WTC11 (cell line): ENCODE measurements at regions not wholly inside any gene's neighbourhood (a gene's known extent, or its start where the extent isn't known, plus 50 kb on each side); places are given as distances from the start of the nearest gene placed in this dataset.

Experiments used
- ATAC-seq: fragments of 200-7000 bp; cut with Tn5 transposase; 2 replicates; pipeline ENCODE4 v1.10.0; 2021; ENCODE audit warnings: mild to moderate bottlenecking, moderate library complexity
- CTCF ChIA-PET: fragments of 300-600 bp; sonication (Branson Sonifier 250); formaldehyde crosslinking; loops from one replicate; lab custom pipeline; 2021; ENCODE audit warnings: antibody characterized with exemption; lab: Charles Lee
- POLR2A ChIA-PET: fragments of 350-600 bp; sonication (Branson Sonifier 250); formaldehyde crosslinking; loops from one replicate; lab custom pipeline; 2021; ENCODE audit warnings: antibody characterized with exemption; lab: Charles Lee
- DNase-seq: peaks from one replicate; pipeline ENCODE4 v3.0.0; 2021; ENCODE audit warnings: low spot score
- H3K27ac Mint-ChIP-seq: 2 replicates; pipeline ENCODE4 v1.8.0; 2021; ENCODE audit warnings: mixed read lengths
- H3K27me3 Mint-ChIP-seq: 2 replicates; pipeline ENCODE4 v1.8.0; 2021; ENCODE audit warnings: low read depth, mild to moderate bottlenecking, moderate library complexity, mixed read lengths
- H3K36me3 Mint-ChIP-seq: 2 replicates; pipeline ENCODE4 v1.8.0; 2021; ENCODE audit warnings: mixed read lengths
- H3K4me1 Mint-ChIP-seq: 2 replicates; pipeline ENCODE4 v1.8.0; 2022; ENCODE audit warnings: mixed read lengths
- H3K4me3 Mint-ChIP-seq: 2 replicates; pipeline ENCODE4 v1.8.0; 2021; ENCODE audit warnings: mild to moderate bottlenecking, moderate library complexity, mixed read lengths
- H3K9me3 Mint-ChIP-seq: 2 replicates; pipeline ENCODE4 v1.8.0; 2021; ENCODE audit warnings: mixed read lengths
- ARID4B ChIP-seq: sonication (generic); formaldehyde crosslinking; IDR thresholded peaks from 2 replicates; pipeline ENCODE4 v1.8.0; 2023; ENCODE audit warnings: missing genetic modification reagents, mild to moderate bottlenecking, borderline replicate concordance
- ATF1 ChIP-seq: sonication (generic); formaldehyde crosslinking; IDR thresholded peaks from 2 replicates; pipeline ENCODE4 v1.8.1; 2023; ENCODE audit warnings: mild to moderate bottlenecking, moderate library complexity, missing genetic modification reagents
- ELF4 ChIP-seq: sonication (generic); formaldehyde crosslinking; IDR thresholded peaks from 2 replicates; pipeline ENCODE4 v1.8.1; 2022; ENCODE audit warnings: low read depth, mild to moderate bottlenecking, moderate library complexity, missing genetic modification reagents
- EMX1 ChIP-seq: fragments of 250-450 bp; sonication (Bioruptor Pico); IDR thresholded peaks from 2 replicates; pipeline ENCODE4 v1.8.0; 2021; ENCODE audit warnings: mild to moderate bottlenecking
- NR3C1 ChIP-seq: sonication (generic); formaldehyde crosslinking; conservative IDR thresholded peaks from 2 replicates; pipeline ENCODE4 v1.8.1; 2023; ENCODE audit warnings: low read depth, mild to moderate bottlenecking, missing genetic modification reagents
- PREB ChIP-seq: sonication (generic); formaldehyde crosslinking; IDR thresholded peaks from 2 replicates; pipeline ENCODE4 v1.8.1; 2022; ENCODE audit warnings: mild to moderate bottlenecking, missing genetic modification reagents, moderate library complexity, borderline replicate concordance
- PRRX2 ChIP-seq: fragments of 250-450 bp; sonication (Bioruptor Pico); IDR thresholded peaks from 2 replicates; pipeline ENCODE4 v1.8.0; 2021; ENCODE audit warnings: mild to moderate bottlenecking
- TP53 ChIP-seq: sonication (generic); formaldehyde crosslinking; IDR thresholded peaks from 2 replicates; pipeline ENCODE4 v1.8.1; 2023; ENCODE audit warnings: mild to moderate bottlenecking, missing genetic modification reagents
- ZNF281 ChIP-seq: sonication (generic); formaldehyde crosslinking; IDR thresholded peaks from 2 replicates; pipeline ENCODE4 v1.8.0; 2023; ENCODE audit warnings: mild to moderate bottlenecking, missing genetic modification reagents
- TF ChIP-seq, protein P1 (sequence below): fragments of 250-450 bp; sonication (Bioruptor Pico); IDR thresholded peaks from 2 replicates; pipeline ENCODE4 v1.9.0; 2021; ENCODE audit warnings: mild to moderate bottlenecking
- TF ChIP-seq, protein P2 (sequence below): fragments of 250-450 bp; sonication (Bioruptor Pico); IDR thresholded peaks from 2 replicates; pipeline ENCODE4 v1.9.0; 2021; ENCODE audit warnings: mild to moderate bottlenecking

DNA sequence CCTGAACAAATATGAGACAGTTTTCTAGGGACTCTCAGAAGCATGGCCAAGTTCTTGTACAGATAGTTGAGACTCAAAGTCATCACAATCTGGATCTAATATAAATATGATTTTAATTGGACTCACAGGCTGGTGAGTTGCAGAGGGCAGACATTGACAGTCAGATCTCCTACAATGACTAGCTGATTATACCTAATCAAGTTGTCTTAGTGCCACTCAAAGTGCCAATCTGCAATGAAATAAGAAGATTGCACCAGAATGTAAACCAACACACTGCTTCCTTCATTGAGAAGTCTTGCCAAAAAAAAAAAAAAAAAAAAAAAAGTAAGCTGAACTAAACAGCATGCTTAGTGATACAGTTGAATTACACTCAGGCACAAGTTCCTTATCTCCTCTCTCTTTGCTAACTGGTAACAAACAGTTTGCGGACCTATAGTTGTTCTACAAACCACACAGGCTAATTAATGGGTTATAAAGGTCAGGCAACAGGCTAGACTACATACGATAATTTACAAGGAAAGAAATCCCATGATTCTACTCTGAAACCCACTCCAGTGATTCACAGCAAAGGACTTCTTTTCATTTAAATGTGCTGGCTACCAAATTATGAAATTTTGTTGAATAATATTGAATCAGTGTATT, 107.3 kb upstream of the NIPBL start (continued):
- no peak for TF ChIP-seq ZNF281 (CRISPR knock-in tag)
- TF ChIP-seq TP53 (CRISPR knock-in tag): no peak
- TF ChIP-seq NR3C1 (CRISPR knock-in tag): no peak
- TF ChIP-seq, protein P1, sequence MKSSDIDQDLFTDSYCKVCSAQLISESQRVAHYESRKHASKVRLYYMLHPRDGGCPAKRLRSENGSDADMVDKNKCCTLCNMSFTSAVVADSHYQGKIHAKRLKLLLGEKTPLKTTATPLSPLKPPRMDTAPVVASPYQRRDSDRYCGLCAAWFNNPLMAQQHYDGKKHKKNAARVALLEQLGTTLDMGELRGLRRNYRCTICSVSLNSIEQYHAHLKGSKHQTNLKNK (CRISPR knock-in tag): no peak
- no peak for TF ChIP-seq ATF1 (CRISPR knock-in tag)
- no peak for TF ChIP-seq EMX1 (CRISPR knock-in tag)

GRCh38 chr5:36770125-36770524, 106.4 kb upstream of the NIPBL start:
- peaks cover 6% of the 10 kb centered on the region for H3K36me3 Mint-ChIP-seq
- CTCF ChIA-PET: no interaction called here
- no peak overlapping the region for H3K4me3 Mint-ChIP-seq
- POLR2A ChIA-PET: no interaction called here
- H3K9me3 Mint-ChIP-seq: peaks cover 21% of the 10 kb centered on the region
- DNase-seq (no peak), ATAC-seq (no peak)
- no peaks in the 10 kb centered on the region for H3K4me1 Mint-ChIP-seq
- H3K27me3 Mint-ChIP-seq: 0 out of 2 replicates have a peak, but pooled peaks cover 4% of the 10 kb centered on the region
- H3K27ac Mint-ChIP-seq: no peak overlapping the region
- TF ChIP-seq ELF4 (CRISPR knock-in tag) (no peak), PRRX2 (CRISPR knock-in tag) (no peak), ARID4B (CRISPR knock-in tag) (no peak), ATF1 (CRISPR knock-in tag) (no peak), PREB (CRISPR knock-in tag) (no peak)
- TF ChIP-seq, protein P2, sequence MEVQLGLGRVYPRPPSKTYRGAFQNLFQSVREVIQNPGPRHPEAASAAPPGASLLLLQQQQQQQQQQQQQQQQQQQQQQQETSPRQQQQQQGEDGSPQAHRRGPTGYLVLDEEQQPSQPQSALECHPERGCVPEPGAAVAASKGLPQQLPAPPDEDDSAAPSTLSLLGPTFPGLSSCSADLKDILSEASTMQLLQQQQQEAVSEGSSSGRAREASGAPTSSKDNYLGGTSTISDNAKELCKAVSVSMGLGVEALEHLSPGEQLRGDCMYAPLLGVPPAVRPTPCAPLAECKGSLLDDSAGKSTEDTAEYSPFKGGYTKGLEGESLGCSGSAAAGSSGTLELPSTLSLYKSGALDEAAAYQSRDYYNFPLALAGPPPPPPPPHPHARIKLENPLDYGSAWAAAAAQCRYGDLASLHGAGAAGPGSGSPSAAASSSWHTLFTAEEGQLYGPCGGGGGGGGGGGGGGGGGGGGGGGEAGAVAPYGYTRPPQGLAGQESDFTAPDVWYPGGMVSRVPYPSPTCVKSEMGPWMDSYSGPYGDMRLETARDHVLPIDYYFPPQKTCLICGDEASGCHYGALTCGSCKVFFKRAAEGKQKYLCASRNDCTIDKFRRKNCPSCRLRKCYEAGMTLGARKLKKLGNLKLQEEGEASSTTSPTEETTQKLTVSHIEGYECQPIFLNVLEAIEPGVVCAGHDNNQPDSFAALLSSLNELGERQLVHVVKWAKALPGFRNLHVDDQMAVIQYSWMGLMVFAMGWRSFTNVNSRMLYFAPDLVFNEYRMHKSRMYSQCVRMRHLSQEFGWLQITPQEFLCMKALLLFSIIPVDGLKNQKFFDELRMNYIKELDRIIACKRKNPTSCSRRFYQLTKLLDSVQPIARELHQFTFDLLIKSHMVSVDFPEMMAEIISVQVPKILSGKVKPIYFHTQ (CRISPR knock-in tag): no peak
